GM06990 (cell line): ENCODE measurements at regions not wholly inside any gene's neighbourhood (a gene's known extent, or its start where the extent isn't known, plus 50 kb on each side); places are given as distances from the start of the nearest gene placed in this dataset.

Experiments used
- DNase-seq: peaks from one replicate; pipeline ENCODE4 v3.0.0-alpha.2; 2011; ENCODE audit not compliant: insufficient read length; ENCODE audit errors: extremely low read depth
- H3K27me3 ChIP-seq: replicated peaks from 2 replicates; pipeline ENCODE4 v1.6.0; 2011; ENCODE audit warnings: low read length; ENCODE audit not compliant: control insufficient read depth, insufficient read depth
- H3K36me3 ChIP-seq: 2 replicates; pipeline ENCODE4 v1.5.1; 2011; ENCODE audit warnings: low read length; ENCODE audit not compliant: control insufficient read depth, insufficient read depth
- H3K4me3 ChIP-seq: replicated peaks from 2 replicates; pipeline ENCODE4 v1.5.1; 2011; ENCODE audit warnings: low read depth, mild to moderate bottlenecking, control low read depth, low read length
- CTCF ChIP-seq: IDR thresholded peaks from 2 replicates; pipeline ENCODE4 v1.5.1; 2011; ENCODE audit warnings: low read length, control low read depth, mild to moderate bottlenecking, inconsistent platforms; ENCODE audit not compliant: insufficient read depth, poor library complexity, severe bottlenecking

- Histone ChIP-seq H3K36me3 (no peaks in the 10 kb centered on the region), H3K27me3 (no peaks in the 10 kb centered on the region), H3K4me3 (no peak overlapping the region)
- TF ChIP-seq CTCF: no peak
- no peak for DNase-seq
These were observed 267.9 kb downstream of the COX7C start for GRCh38 chr5:86885489-86886230.

- no peak for TF ChIP-seq CTCF
- Histone ChIP-seq H3K4me3 (no peak overlapping the region), H3K36me3 (no peaks in the 10 kb centered on the region), H3K27me3 (no peaks in the 10 kb centered on the region)
- DNase-seq: no peak
These were observed 272.6 kb downstream of the COX7C start for GRCh38 chr5:86890375-86890774.

GRCh38 chr5:86894056-86894455 lies 276.3 kb downstream of the COX7C start:
- Histone ChIP-seq H3K4me3 (no peak overlapping the region), H3K36me3 (no peaks in the 10 kb centered on the region), H3K27me3 (no peaks in the 10 kb centered on the region)
- no peak for TF ChIP-seq CTCF
- DNase-seq: no peak

GRCh38 chr5:86896916-86897315 lies 279.2 kb downstream of the COX7C start:
- H3K27me3 ChIP-seq: no peaks in the 10 kb centered on the region
- H3K4me3 ChIP-seq: no peak overlapping the region
- TF ChIP-seq CTCF: no peak
- no peaks in the 10 kb centered on the region for H3K36me3 ChIP-seq
- no peak for DNase-seq

- Histone ChIP-seq H3K27me3 (no peaks in the 10 kb centered on the region), H3K36me3 (no peaks in the 10 kb centered on the region), H3K4me3 (no peak overlapping the region)
- TF ChIP-seq CTCF: no peak
- DNase-seq: no peak
These were observed 291.9 kb downstream of the COX7C start for GRCh38 chr5:86909418-86910295.
